Fibroblast of lung (primary cell): ENCODE measurements at regions not wholly inside any gene's neighbourhood (a gene's known extent, or its start where the extent isn't known, plus 50 kb on each side); places are given as distances from the start of the nearest gene placed in this dataset.
"Not testable (repeated sequence)": the region's sequence is repeated elsewhere in the genome, so short reads cannot be mapped to it uniquely, and the experiment has no call there.

ENCODE experiments used
- DNase-seq, 2 donors: peaks; one replicate each; pipeline versions ENCODE4 v3.0.0 to v3.0.0-alpha.2; 2010; ENCODE audit warnings: low read depth in 2 of 2
- H2AFZ ChIP-seq: 2 replicates; pipeline ENCODE4 v1.5.1; 2012; ENCODE audit warnings: low read length, control low read depth, inconsistent platforms
- H3K27ac ChIP-seq: 2 replicates; pipeline ENCODE4 v1.5.1; 2011; ENCODE audit warnings: low read length, control low read depth; ENCODE audit not compliant: insufficient read depth
- H3K27me3 ChIP-seq: 2 replicates; pipeline ENCODE4 v1.5.1; 2011; ENCODE audit warnings: mild to moderate bottlenecking, low read length; ENCODE audit not compliant: control insufficient read depth, insufficient read depth
- H3K36me3 ChIP-seq: 2 replicates; pipeline ENCODE4 v1.5.1; 2011; ENCODE audit warnings: low read length; ENCODE audit not compliant: control insufficient read depth, insufficient read depth
- H3K4me1 ChIP-seq: 2 replicates; pipeline ENCODE4 v1.5.1; 2011; ENCODE audit warnings: low read length; ENCODE audit not compliant: control insufficient read depth, insufficient read depth; ENCODE audit errors: extremely low read depth
- H3K4me2 ChIP-seq: 2 replicates; pipeline ENCODE4 v1.5.1; 2011; ENCODE audit warnings: low read length, control low read depth; ENCODE audit not compliant: insufficient read depth; ENCODE audit errors: extremely low read depth
- H3K4me3 ChIP-seq, 4 experiments: fragments of 200-600 bp in 1 of 4; sonication (generic) in 1 of 4; replicated peaks in 1 of 4; 2 replicates each; pipeline ENCODE4 v1.5.1; 2011 to 2016; ENCODE audit warnings: low read length in 4 of 4, low read depth in 3 of 4, mild to moderate bottlenecking in 3 of 4, control low read depth in 2 of 4, inconsistent platforms in 1 of 4, mixed read lengths in 1 of 4; ENCODE audit not compliant: insufficient read depth in 1 of 4; ENCODE audit errors: control extremely low read depth in 1 of 4
- H3K79me2 ChIP-seq: 2 replicates; pipeline ENCODE4 v1.5.1; 2012; ENCODE audit warnings: mild to moderate bottlenecking, low read length, inconsistent platforms; ENCODE audit not compliant: control insufficient read depth, insufficient read depth
- H3K9ac ChIP-seq: 2 replicates; pipeline ENCODE4 v1.5.1; 2011; ENCODE audit warnings: mild to moderate bottlenecking, low read length, control low read depth; ENCODE audit not compliant: insufficient read depth
- H3K9me3 ChIP-seq: 2 replicates; pipeline ENCODE4 v1.5.1; 2012; ENCODE audit warnings: low read depth, low read length; ENCODE audit not compliant: control insufficient read depth, insufficient read depth
- H4K20me1 ChIP-seq: 2 replicates; pipeline ENCODE4 v1.5.1; 2011; ENCODE audit warnings: low read length; ENCODE audit not compliant: control insufficient read depth, insufficient read depth; ENCODE audit errors: extremely low read depth
- CTCF ChIP-seq, 2 donors: IDR thresholded peaks in 1 of 2; conservative IDR thresholded peaks in 1 of 2; 1 replicate in 1 of 2; 2 replicates in 1 of 2; pipeline ENCODE4 v1.5.1; 2011 to 2012; ENCODE audit warnings: low read length in 2 of 2, control low read depth in 1 of 2, inconsistent platforms in 1 of 2, low read depth in 1 of 2, mild to moderate bottlenecking in 1 of 2
- EZH2 ChIP-seq: IDR thresholded peaks from 2 replicates; pipeline ENCODE4 v1.5.1; 2012; ENCODE audit warnings: low read length, control low read depth, mild to moderate bottlenecking; ENCODE audit errors: missing control alignments

GRCh38 chr10:121325490-121326231 lies 272.6 kb downstream of the FGFR2 start:
- Histone ChIP-seq H3K4me1 (no peaks in the 10 kb centered on the region), H3K36me3 (no peaks in the 10 kb centered on the region), H3K4me2 (no peak overlapping the region), H3K9ac (no peak overlapping the region), H3K9me3 (no peaks in the 10 kb centered on the region), H3K4me3 (no peak overlapping the region), H3K27ac (no peak overlapping the region), H2AFZ (no peak overlapping the region), H3K27me3 (no peaks in the 10 kb centered on the region), H3K79me2 (no peaks in the 10 kb centered on the region), H4K20me1 (no peaks in the 10 kb centered on the region)
- TF ChIP-seq EZH2: no peak
- no peak for TF ChIP-seq CTCF (conservative IDR thresholded peaks at IDR 0.05 in 1 of 2, IDR thresholded peaks at IDR 0.05 in 1 of 2; ENCODE audit: low read depth in 1 of 2, low read length in 2 of 2)
- peak in 1 of 2 donors; percentile 9 for DNase-seq

GRCh38 chr10:121326905-121327304 lies 271.3 kb downstream of the FGFR2 start:
- Histone ChIP-seq H3K4me2 (no peak overlapping the region), H3K27ac (no peak overlapping the region), H3K79me2 (no peaks in the 10 kb centered on the region), H3K27me3 (no peaks in the 10 kb centered on the region), H3K4me3 (no peak overlapping the region), H3K36me3 (no peaks in the 10 kb centered on the region), H3K9ac (no peak overlapping the region), H3K9me3 (no peaks in the 10 kb centered on the region), H4K20me1 (no peaks in the 10 kb centered on the region), H3K4me1 (no peaks in the 10 kb centered on the region), H2AFZ (no peak overlapping the region)
- DNase-seq: no peak
- no peak for TF ChIP-seq CTCF (conservative IDR thresholded peaks at IDR 0.05 in 1 of 2, IDR thresholded peaks at IDR 0.05 in 1 of 2; ENCODE audit: low read depth in 1 of 2, low read length in 2 of 2)
- no peak for TF ChIP-seq EZH2

- Histone ChIP-seq H3K9ac (no peak overlapping the region), H3K4me3 (no peak overlapping the region), H3K4me2 (no peak overlapping the region), H3K27me3 (no peaks in the 10 kb centered on the region), H3K27ac (no peak overlapping the region), H4K20me1 (no peaks in the 10 kb centered on the region), H3K36me3 (no peaks in the 10 kb centered on the region), H3K79me2 (no peaks in the 10 kb centered on the region), H2AFZ (no peak overlapping the region), H3K4me1 (no peaks in the 10 kb centered on the region), H3K9me3 (no peaks in the 10 kb centered on the region)
- no peak for TF ChIP-seq CTCF (conservative IDR thresholded peaks at IDR 0.05 in 1 of 2, IDR thresholded peaks at IDR 0.05 in 1 of 2; ENCODE audit: low read depth in 1 of 2, low read length in 2 of 2)
- no peak for TF ChIP-seq EZH2
- no peak for DNase-seq
These were observed 270.5 kb downstream of the FGFR2 start for GRCh38 chr10:121327727-121328126.

GRCh38 chr10:121329631-121330030 lies 268.6 kb downstream of the FGFR2 start:
- DNase-seq, H3K9ac ChIP-seq, H3K9me3 ChIP-seq, H3K4me3 ChIP-seq, H3K27me3 ChIP-seq, H3K79me2 ChIP-seq, H3K4me1 ChIP-seq, H4K20me1 ChIP-seq, H3K27ac ChIP-seq, H3K4me2 ChIP-seq, H3K36me3 ChIP-seq, H2AFZ ChIP-seq: not testable (repeated sequence)
